ENCODE measurements at regions not wholly inside any gene's neighbourhood (a gene's known extent, or its start where the extent isn't known, plus 50 kb on each side); places are given as distances from the start of the nearest gene placed in this dataset.

GRCh38 chr5:98096155-98096554 lies 677.3 kb upstream of the RGMB start:
- TF ChIP-seq POLR2A (IDR thresholded peaks at IDR 0.05) = no peak
- TF ChIP-seq CTCF (IDR thresholded peaks at IDR 0.05) = no peak
